OCI-LY1 (cell line): ENCODE measurements at regions not wholly inside any gene's neighbourhood (a gene's known extent, or its start where the extent isn't known, plus 50 kb on each side); places are given as distances from the start of the nearest gene placed in this dataset.

Source experiments
- H2AFZ ChIP-seq: fragments of 200-600 bp; sonication (generic), shearing (Covaris generic); 2 replicates; pipeline ENCODE4 v1.6.0; 2014; ENCODE audit warnings: antibody characterized with exemption, mild to moderate bottlenecking, low read length
- H3F3A ChIP-seq: fragments of 200-600 bp; sonication (generic), shearing (Covaris generic); 2 replicates; pipeline ENCODE4 v1.6.0; 2014; ENCODE audit warnings: mild to moderate bottlenecking, antibody characterized with exemption, low read length, moderate library complexity; ENCODE audit not compliant: insufficient read depth
- H3K27ac ChIP-seq: fragments of 200-600 bp; sonication (generic); 2 replicates; pipeline ENCODE4 v1.5.1; 2014; ENCODE audit warnings: low read length, mixed run types, mild to moderate bottlenecking, low read depth; ENCODE audit not compliant: poor library complexity, severe bottlenecking
- H3K27me3 ChIP-seq: fragments of 200-600 bp; sonication (generic); 2 replicates; pipeline ENCODE4 v1.6.0; 2014; ENCODE audit warnings: antibody characterized with exemption, mild to moderate bottlenecking, low read length, moderate library complexity; ENCODE audit not compliant: insufficient read depth
- H3K36me3 ChIP-seq: fragments of 200-600 bp; sonication (generic); 2 replicates; pipeline ENCODE4 v1.6.1; 2014; ENCODE audit warnings: mild to moderate bottlenecking, antibody characterized with exemption, low read length, moderate library complexity, mixed read lengths; ENCODE audit not compliant: insufficient read depth
- H3K4me1 ChIP-seq: fragments of 200-600 bp; sonication (generic); 2 replicates; pipeline ENCODE4 v1.5.1; 2014; ENCODE audit warnings: mild to moderate bottlenecking, low read length, moderate library complexity; ENCODE audit not compliant: insufficient read depth, severe bottlenecking
- H3K4me2 ChIP-seq: fragments of 200-600 bp; sonication (generic), shearing (Covaris generic); 2 replicates; pipeline ENCODE4 v1.6.1; 2014; ENCODE audit warnings: low read length
- H3K4me3 ChIP-seq: fragments of 200-600 bp; sonication (generic); 2 replicates; pipeline ENCODE4 v1.5.1; 2014; ENCODE audit warnings: low read length, low read depth, mild to moderate bottlenecking, mixed read lengths; ENCODE audit not compliant: poor library complexity, severe bottlenecking
- H3K79me2 ChIP-seq: fragments of 200-600 bp; shearing (Covaris generic); 2 replicates; pipeline ENCODE4 v1.6.1; 2016; ENCODE audit warnings: mixed run types, low read length, mixed read lengths; ENCODE audit not compliant: insufficient read depth
- H3K9ac ChIP-seq: fragments of 200-600 bp; sonication (generic), shearing (Covaris generic); 2 replicates; pipeline ENCODE4 v1.6.1; 2014; ENCODE audit warnings: mild to moderate bottlenecking, low read length, mixed read lengths
- H3K9me2 ChIP-seq: fragments of 200-600 bp; sonication (generic), shearing (Covaris generic); 2 replicates; pipeline ENCODE4 v1.6.1; 2014; ENCODE audit warnings: low read depth, mild to moderate bottlenecking, low read length, mixed read lengths
- H3K9me3 ChIP-seq: fragments of 200-600 bp; shearing (Covaris generic); 2 replicates; pipeline ENCODE4 v1.6.1; 2014; ENCODE audit warnings: low read length, mixed read lengths
- H4K20me1 ChIP-seq: fragments of 200-600 bp; sonication (generic), shearing (Covaris generic); 2 replicates; pipeline ENCODE4 v1.6.0; 2016; ENCODE audit warnings: mild to moderate bottlenecking, low read length; ENCODE audit not compliant: insufficient read depth
- EZH2 ChIP-seq: fragments of 200-600 bp; sonication (generic), shearing (Covaris generic); IDR thresholded peaks from 2 replicates; pipeline ENCODE4 v1.8.0; 2017; ENCODE audit warnings: borderline replicate concordance, mixed run types, mild to moderate bottlenecking, antibody characterized with exemption, low read length, moderate library complexity, mixed read lengths
- TF ChIP-seq, protein P1 (sequence below): fragments of 200-600 bp; sonication (generic), shearing (Covaris generic); IDR thresholded peaks from 2 replicates; pipeline ENCODE4 v1.5.1; 2017; ENCODE audit warnings: mild to moderate bottlenecking, antibody characterized with exemption, low read length, moderate library complexity, mixed read lengths

- TF ChIP-seq EZH2: no peak
- TF ChIP-seq, protein P1, sequence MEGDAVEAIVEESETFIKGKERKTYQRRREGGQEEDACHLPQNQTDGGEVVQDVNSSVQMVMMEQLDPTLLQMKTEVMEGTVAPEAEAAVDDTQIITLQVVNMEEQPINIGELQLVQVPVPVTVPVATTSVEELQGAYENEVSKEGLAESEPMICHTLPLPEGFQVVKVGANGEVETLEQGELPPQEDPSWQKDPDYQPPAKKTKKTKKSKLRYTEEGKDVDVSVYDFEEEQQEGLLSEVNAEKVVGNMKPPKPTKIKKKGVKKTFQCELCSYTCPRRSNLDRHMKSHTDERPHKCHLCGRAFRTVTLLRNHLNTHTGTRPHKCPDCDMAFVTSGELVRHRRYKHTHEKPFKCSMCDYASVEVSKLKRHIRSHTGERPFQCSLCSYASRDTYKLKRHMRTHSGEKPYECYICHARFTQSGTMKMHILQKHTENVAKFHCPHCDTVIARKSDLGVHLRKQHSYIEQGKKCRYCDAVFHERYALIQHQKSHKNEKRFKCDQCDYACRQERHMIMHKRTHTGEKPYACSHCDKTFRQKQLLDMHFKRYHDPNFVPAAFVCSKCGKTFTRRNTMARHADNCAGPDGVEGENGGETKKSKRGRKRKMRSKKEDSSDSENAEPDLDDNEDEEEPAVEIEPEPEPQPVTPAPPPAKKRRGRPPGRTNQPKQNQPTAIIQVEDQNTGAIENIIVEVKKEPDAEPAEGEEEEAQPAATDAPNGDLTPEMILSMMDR: no peak
Observed at GRCh38 chr13:89916551-89916950, 1430.9 kb upstream of the MIR17HG start.

DNA sequence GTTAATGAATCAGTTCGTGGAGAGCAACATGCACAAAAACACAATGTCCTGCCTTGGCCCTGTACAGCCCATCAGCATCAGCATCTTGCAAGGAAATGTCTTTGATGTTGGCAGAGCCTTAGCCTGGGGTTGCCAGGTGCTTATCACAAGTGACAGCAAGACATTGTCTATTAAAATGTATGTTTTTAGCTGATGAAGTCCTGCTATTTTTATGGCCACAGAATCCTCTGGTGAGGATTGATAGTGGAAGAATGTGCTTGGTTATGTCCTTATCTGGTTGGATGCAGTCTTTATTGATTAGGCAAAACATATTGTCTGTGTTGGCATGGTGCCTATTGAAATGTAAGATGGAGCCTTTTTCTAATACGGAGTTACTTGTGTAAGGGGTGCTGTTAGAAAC lies 1427.0 kb upstream of the MIR17HG start:
- no peaks in the 10 kb centered on the region for H3K79me2 ChIP-seq
- no peak overlapping the region for H3K4me2 ChIP-seq
- no peaks in the 10 kb centered on the region for H3K9me2 ChIP-seq
- no peaks in the 10 kb centered on the region for H3K27me3 ChIP-seq
- no peak overlapping the region for H3K27ac ChIP-seq
- no peaks in the 10 kb centered on the region for H3K36me3 ChIP-seq
- no peaks in the 10 kb centered on the region for H3K4me1 ChIP-seq
- TF ChIP-seq, protein P1: no peak
- no peak for TF ChIP-seq EZH2
- H3F3A ChIP-seq: no peaks in the 10 kb centered on the region
- no peak overlapping the region for H3K4me3 ChIP-seq
- H4K20me1 ChIP-seq: no peaks in the 10 kb centered on the region
- H3K9me3 ChIP-seq: no peaks in the 10 kb centered on the region
- no peak overlapping the region for H2AFZ ChIP-seq
- H3K9ac ChIP-seq: no peak overlapping the region

More at GRCh38 chr13:89916551-89916950, 1430.9 kb upstream of the MIR17HG start:
- Histone ChIP-seq H3K4me1 (no peaks in the 10 kb centered on the region), H3K4me2 (no peak overlapping the region), H3K27me3 (no peaks in the 10 kb centered on the region), H3K27ac (no peak overlapping the region), H3K4me3 (no peak overlapping the region), H3K9me2 (no peaks in the 10 kb centered on the region), H2AFZ (no peak overlapping the region), H3K79me2 (no peaks in the 10 kb centered on the region), H3K9me3 (no peaks in the 10 kb centered on the region), H3K36me3 (no peaks in the 10 kb centered on the region), H3F3A (no peaks in the 10 kb centered on the region), H4K20me1 (no peaks in the 10 kb centered on the region), H3K9ac (no peak overlapping the region)

- Histone ChIP-seq H3K79me2 (no peaks in the 10 kb centered on the region), H3K4me3 (no peak overlapping the region), H3K9me3 (no peaks in the 10 kb centered on the region), H2AFZ (no peak overlapping the region), H3K9me2 (no peaks in the 10 kb centered on the region), H3F3A (no peaks in the 10 kb centered on the region), H3K27ac (no peak overlapping the region), H3K36me3 (no peaks in the 10 kb centered on the region), H3K9ac (no peak overlapping the region), H4K20me1 (no peaks in the 10 kb centered on the region), H3K4me1 (no peaks in the 10 kb centered on the region), H3K27me3 (no peaks in the 10 kb centered on the region), H3K4me2 (no peak overlapping the region)
- TF ChIP-seq, protein P1: no peak
- no peak for TF ChIP-seq EZH2
Observed at GRCh38 chr13:89923052-89923451, 1424.4 kb upstream of the MIR17HG start.
